ENCODE measurements at regions not wholly inside any gene's neighbourhood (a gene's known extent, or its start where the extent isn't known, plus 50 kb on each side); places are given as distances from the start of the nearest gene placed in this dataset.

DNA sequence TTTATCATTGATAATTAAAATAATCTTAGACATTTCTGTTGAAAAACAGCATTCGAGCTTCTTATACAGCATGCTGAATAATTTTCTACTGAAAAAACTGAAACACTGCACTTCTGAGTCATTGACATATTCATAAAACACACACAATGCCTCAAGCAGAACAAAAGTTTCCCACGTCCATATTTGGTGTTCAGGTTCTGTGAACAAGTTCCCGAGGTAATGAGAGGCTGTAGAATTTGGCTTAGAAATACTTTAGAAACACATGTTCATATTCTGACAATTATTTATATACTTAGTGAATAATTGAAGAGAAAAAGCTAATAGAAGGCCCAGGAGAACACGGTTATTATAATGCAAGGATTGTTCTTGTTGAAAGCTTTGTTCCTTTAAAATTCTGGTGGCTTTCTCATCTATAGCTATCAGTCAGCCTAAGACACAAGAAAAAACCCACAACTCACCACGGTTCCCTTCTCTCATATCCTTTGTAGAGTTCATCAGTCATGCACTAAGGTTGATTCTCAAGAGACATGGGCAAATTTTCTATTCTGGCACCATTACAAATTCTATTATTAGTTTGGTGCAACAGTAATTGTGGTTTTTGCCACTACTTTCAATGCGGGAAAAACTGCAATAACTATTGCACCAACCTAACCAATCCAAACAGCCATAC is 194.4 kb downstream of the TMX3 start:
- Histone ChIP-seq H3K27me3 (ENCODE audit: control insufficient read depth in 1 of 2, insufficient read depth in 2 of 2, low read length in 2 of 2) (no peaks in the 10 kb centered on the region), H3K4me3 (ENCODE audit: low read depth in 1 of 2, low read length in 2 of 2) (no peak overlapping the region), H3K4me1 (ENCODE audit: insufficient read depth, low read length) (no peaks in the 10 kb centered on the region), H3K36me3 (ENCODE audit: insufficient read depth, low read length) (no peaks in the 10 kb centered on the region), H3K9ac (ENCODE audit: low read length) (no peak overlapping the region), H3K9me3 (ENCODE audit: low read length) (no peaks in the 10 kb centered on the region), H3K27ac (ENCODE audit: low read depth, low read length) (no peak overlapping the region)

- no peaks in the 10 kb centered on the region for H3K36me3 ChIP-seq (ENCODE audit: insufficient read depth, low read length)
- H3K4me1 ChIP-seq (ENCODE audit: insufficient read depth, low read length) = no peaks in the 10 kb centered on the region
- H3K27ac ChIP-seq (ENCODE audit: low read depth, low read length) = no peak overlapping the region
Measured at GRCh38 chr18:68519336-68519735, 195.6 kb downstream of the TMX3 start.

DNA sequence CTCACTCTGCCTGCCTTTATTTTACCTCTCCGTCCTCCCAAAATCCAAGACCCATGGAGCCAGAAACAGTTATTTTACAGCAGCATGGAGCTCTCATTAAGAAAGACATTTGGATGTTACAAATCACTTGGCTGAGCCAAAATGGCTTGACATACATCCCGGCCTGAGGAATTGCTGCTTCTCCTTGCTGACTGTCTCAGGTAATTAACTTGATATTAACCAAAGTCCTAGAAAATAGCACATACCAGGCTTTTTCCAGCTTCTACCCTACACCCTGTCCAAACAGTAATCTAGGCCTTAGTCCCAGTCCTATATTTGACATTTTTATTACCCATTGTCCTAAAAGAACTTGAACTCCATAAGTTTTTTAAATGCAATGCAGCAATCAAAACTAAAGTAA is 205.0 kb downstream of the TMX3 start:
- Histone ChIP-seq H3K9ac (ENCODE audit: low read length) (no peak overlapping the region), H3K4me1 (ENCODE audit: insufficient read depth, low read length) (peaks cover 7% of the 10 kb centered on the region), H3K27me3 (ENCODE audit: control insufficient read depth in 1 of 2, insufficient read depth in 2 of 2, low read length in 2 of 2) (no peaks in the 10 kb centered on the region), H3K4me3 (ENCODE audit: low read depth in 1 of 2, low read length in 2 of 2) (no peak overlapping the region), H3K27ac (ENCODE audit: low read depth, low read length) (no peak overlapping the region), H3K36me3 (ENCODE audit: insufficient read depth, low read length) (no peaks in the 10 kb centered on the region), H3K9me3 (ENCODE audit: low read length) (no peaks in the 10 kb centered on the region)

More at GRCh38 chr18:68519336-68519735, 195.6 kb downstream of the TMX3 start:
- Histone ChIP-seq H3K27me3 (ENCODE audit: control insufficient read depth in 1 of 2, insufficient read depth in 2 of 2, low read length in 2 of 2) (no peaks in the 10 kb centered on the region), H3K9me3 (ENCODE audit: low read length) (no peaks in the 10 kb centered on the region), H3K9ac (ENCODE audit: low read length) (no peak overlapping the region), H3K4me3 (ENCODE audit: low read depth in 1 of 2, low read length in 2 of 2) (no peak overlapping the region)

- H3K4me1 ChIP-seq (ENCODE audit: insufficient read depth, low read length) = peaks cover 7% of the 10 kb centered on the region
- no peak overlapping the region for H3K27ac ChIP-seq (ENCODE audit: low read depth, low read length)
- H3K9ac ChIP-seq (ENCODE audit: low read length) = no peak overlapping the region
- H3K36me3 ChIP-seq (ENCODE audit: insufficient read depth, low read length) = no peaks in the 10 kb centered on the region
- H3K27me3 ChIP-seq (ENCODE audit: control insufficient read depth in 1 of 2, insufficient read depth in 2 of 2, low read length in 2 of 2) = no peaks in the 10 kb centered on the region
- no peak overlapping the region for H3K4me3 ChIP-seq (ENCODE audit: low read depth in 1 of 2, low read length in 2 of 2)
- no peaks in the 10 kb centered on the region for H3K9me3 ChIP-seq (ENCODE audit: low read length)
Measured at GRCh38 chr18:68507781-68508180, 207.1 kb downstream of the TMX3 start.

- H3K9ac ChIP-seq (ENCODE audit: low read length) = no peak overlapping the region
- H3K36me3 ChIP-seq (ENCODE audit: insufficient read depth, low read length) = no peaks in the 10 kb centered on the region
- H3K4me3 ChIP-seq (ENCODE audit: low read depth in 1 of 2, low read length in 2 of 2) = no peak overlapping the region
Measured at GRCh38 chr18:68505178-68505574, 209.7 kb downstream of the TMX3 start.

GRCh38 chr18:68504441-68505177 is 210.3 kb downstream of the TMX3 start:
- H3K36me3 ChIP-seq (ENCODE audit: insufficient read depth, low read length) = no peaks in the 10 kb centered on the region
- H3K4me3 ChIP-seq (ENCODE audit: low read depth in 1 of 2, low read length in 2 of 2) = no peak overlapping the region
- H3K4me1 ChIP-seq (ENCODE audit: insufficient read depth, low read length) = peaks cover 7% of the 10 kb centered on the region
- H3K27ac ChIP-seq (ENCODE audit: low read depth, low read length) = no peak overlapping the region
- no peaks in the 10 kb centered on the region for H3K27me3 ChIP-seq (ENCODE audit: control insufficient read depth in 1 of 2, insufficient read depth in 2 of 2, low read length in 2 of 2)
- no peaks in the 10 kb centered on the region for H3K9me3 ChIP-seq (ENCODE audit: low read length)
- no peak overlapping the region for H3K9ac ChIP-seq (ENCODE audit: low read length)

More at GRCh38 chr18:68505178-68505574, 209.7 kb downstream of the TMX3 start:
- H3K4me1 ChIP-seq (ENCODE audit: insufficient read depth, low read length) = peaks cover 7% of the 10 kb centered on the region
- H3K27me3 ChIP-seq (ENCODE audit: control insufficient read depth in 1 of 2, insufficient read depth in 2 of 2, low read length in 2 of 2) = no peaks in the 10 kb centered on the region
- no peaks in the 10 kb centered on the region for H3K9me3 ChIP-seq (ENCODE audit: low read length)
- no peak overlapping the region for H3K27ac ChIP-seq (ENCODE audit: low read depth, low read length)

GRCh38 chr18:68500556-68500955 is 214.4 kb downstream of the TMX3 start:
- no peaks in the 10 kb centered on the region for H3K36me3 ChIP-seq (ENCODE audit: insufficient read depth, low read length)
- no peaks in the 10 kb centered on the region for H3K27me3 ChIP-seq (ENCODE audit: control insufficient read depth in 1 of 2, insufficient read depth in 2 of 2, low read length in 2 of 2)
- no peaks in the 10 kb centered on the region for H3K4me1 ChIP-seq (ENCODE audit: insufficient read depth, low read length)
- H3K9me3 ChIP-seq (ENCODE audit: low read length) = no peaks in the 10 kb centered on the region
- no peak overlapping the region for H3K9ac ChIP-seq (ENCODE audit: low read length)
- H3K4me3 ChIP-seq (ENCODE audit: low read depth in 1 of 2, low read length in 2 of 2) = no peak overlapping the region
- H3K27ac ChIP-seq (ENCODE audit: low read depth, low read length) = no peak overlapping the region

GRCh38 chr18:68499141-68499540 is 215.8 kb downstream of the TMX3 start:
- Histone ChIP-seq H3K27ac (ENCODE audit: low read depth, low read length) (no peak overlapping the region), H3K9me3 (ENCODE audit: low read length) (no peaks in the 10 kb centered on the region), H3K27me3 (ENCODE audit: control insufficient read depth in 1 of 2, insufficient read depth in 2 of 2, low read length in 2 of 2) (no peaks in the 10 kb centered on the region), H3K4me3 (ENCODE audit: low read depth in 1 of 2, low read length in 2 of 2) (no peak overlapping the region), H3K36me3 (ENCODE audit: insufficient read depth, low read length) (no peaks in the 10 kb centered on the region), H3K4me1 (ENCODE audit: insufficient read depth, low read length) (no peaks in the 10 kb centered on the region), H3K9ac (ENCODE audit: low read length) (no peak overlapping the region)

DNA sequence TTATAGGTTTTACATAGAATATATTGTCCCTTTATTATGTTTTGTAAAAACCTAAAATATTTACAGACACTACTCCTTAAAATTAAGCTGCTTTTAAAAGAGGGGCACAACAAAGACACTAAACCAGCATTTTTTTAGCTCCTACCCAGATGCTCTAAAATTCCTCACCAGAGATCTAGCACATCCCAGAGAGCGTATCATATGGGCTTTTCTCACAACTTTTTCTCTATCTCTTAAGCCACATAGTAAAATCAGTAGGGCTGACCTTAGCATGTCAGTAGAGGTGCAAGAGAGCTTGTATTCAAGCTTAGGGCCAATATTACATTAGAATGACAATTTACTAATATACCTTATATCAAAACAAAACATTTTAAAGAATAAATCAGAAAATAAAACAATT is 216.3 kb downstream of the TMX3 start:
- H3K36me3 ChIP-seq (ENCODE audit: insufficient read depth, low read length) = no peaks in the 10 kb centered on the region
- H3K9ac ChIP-seq (ENCODE audit: low read length) = no peak overlapping the region
- H3K9me3 ChIP-seq (ENCODE audit: low read length) = no peaks in the 10 kb centered on the region
- no peaks in the 10 kb centered on the region for H3K27me3 ChIP-seq (ENCODE audit: control insufficient read depth in 1 of 2, insufficient read depth in 2 of 2, low read length in 2 of 2)
- no peak overlapping the region for H3K27ac ChIP-seq (ENCODE audit: low read depth, low read length)
- no peaks in the 10 kb centered on the region for H3K4me1 ChIP-seq (ENCODE audit: insufficient read depth, low read length)
- no peak overlapping the region for H3K4me3 ChIP-seq (ENCODE audit: low read depth in 1 of 2, low read length in 2 of 2)

DNA sequence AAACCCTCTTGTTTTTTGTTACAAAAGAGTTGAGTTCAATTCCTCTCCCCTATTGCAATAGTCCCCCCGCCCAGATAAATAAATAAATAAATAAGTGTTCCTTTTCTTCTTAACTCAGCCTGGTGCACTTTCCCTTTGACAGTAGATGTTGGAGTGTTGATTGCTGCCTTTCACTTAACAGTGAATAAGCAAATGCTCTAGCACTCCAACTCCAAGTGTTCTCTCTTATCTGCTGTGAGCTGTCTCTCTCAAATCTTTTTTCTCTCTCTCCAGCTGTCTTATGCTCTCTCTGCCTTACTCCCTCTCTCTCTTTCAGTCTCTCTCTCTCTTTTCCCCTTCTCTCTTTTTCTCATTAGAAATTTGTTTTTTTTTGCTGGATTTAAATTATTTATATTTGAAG is 216.7 kb downstream of the TMX3 start:
- Histone ChIP-seq H3K27me3 (ENCODE audit: control insufficient read depth in 1 of 2, insufficient read depth in 2 of 2, low read length in 2 of 2) (no peaks in the 10 kb centered on the region), H3K36me3 (ENCODE audit: insufficient read depth, low read length) (no peaks in the 10 kb centered on the region), H3K9ac (ENCODE audit: low read length) (no peak overlapping the region), H3K4me3 (ENCODE audit: low read depth in 1 of 2, low read length in 2 of 2) (no peak overlapping the region), H3K27ac (ENCODE audit: low read depth, low read length) (no peak overlapping the region), H3K4me1 (ENCODE audit: insufficient read depth, low read length) (no peaks in the 10 kb centered on the region), H3K9me3 (ENCODE audit: low read length) (no peaks in the 10 kb centered on the region)

GRCh38 chr18:68494802-68495581 is 219.9 kb downstream of the TMX3 start:
- H3K4me1 ChIP-seq (ENCODE audit: insufficient read depth, low read length) = no peaks in the 10 kb centered on the region
- no peaks in the 10 kb centered on the region for H3K36me3 ChIP-seq (ENCODE audit: insufficient read depth, low read length)
- no peaks in the 10 kb centered on the region for H3K9me3 ChIP-seq (ENCODE audit: low read length)
- H3K27ac ChIP-seq (ENCODE audit: low read depth, low read length) = peak overlapping the region; percentile 23
- H3K4me3 ChIP-seq (ENCODE audit: low read depth in 1 of 2, low read length in 2 of 2) = no peak overlapping the region
- no peak overlapping the region for H3K9ac ChIP-seq (ENCODE audit: low read length)
- H3K27me3 ChIP-seq (ENCODE audit: control insufficient read depth in 1 of 2, insufficient read depth in 2 of 2, low read length in 2 of 2) = no peaks in the 10 kb centered on the region

Data from muscle layer of colon (tissue), 2 donors.